Frontal cortex (tissue), 3 donors: ENCODE measurements at regions not wholly inside any gene's neighbourhood (a gene's known extent, or its start where the extent isn't known, plus 50 kb on each side); places are given as distances from the start of the nearest gene placed in this dataset.

Source experiments
- DNase-seq, 2 donors: peaks; one replicate each; pipeline ENCODE4 v3.0.0; 2012; ENCODE audit warnings: low spot score in 2 of 2
- FAIRE-seq: peaks from 2 replicates; lab custom pipeline; 2012; peaks lifted over from hg19 to GRCh38; lab: Jason Lieb, UNC
- donor health status: control.
- donor health status: control.
- donor health status: control.

DNA sequence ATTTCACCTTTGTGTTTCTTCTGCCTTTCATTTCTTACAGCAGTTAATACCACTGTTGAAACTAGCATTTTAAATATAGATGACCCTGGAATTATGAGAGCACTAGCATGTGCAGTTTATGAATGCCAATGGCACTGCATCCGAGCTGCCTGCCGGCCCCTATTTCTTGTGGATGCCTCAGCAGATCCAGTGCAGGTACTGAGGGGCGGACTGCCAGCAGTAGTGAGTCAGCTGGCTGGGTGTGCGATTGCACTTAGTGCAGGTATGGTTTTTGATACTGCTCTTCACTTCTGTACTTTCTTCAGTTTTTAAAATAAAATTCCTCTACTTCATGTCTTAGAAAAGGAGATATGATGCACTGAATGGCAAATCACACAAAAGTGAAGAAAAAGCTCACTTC, 453.0 kb downstream of the DIPK2A start:
- DNase-seq (no peak), FAIRE-seq (no peak)

DNA sequence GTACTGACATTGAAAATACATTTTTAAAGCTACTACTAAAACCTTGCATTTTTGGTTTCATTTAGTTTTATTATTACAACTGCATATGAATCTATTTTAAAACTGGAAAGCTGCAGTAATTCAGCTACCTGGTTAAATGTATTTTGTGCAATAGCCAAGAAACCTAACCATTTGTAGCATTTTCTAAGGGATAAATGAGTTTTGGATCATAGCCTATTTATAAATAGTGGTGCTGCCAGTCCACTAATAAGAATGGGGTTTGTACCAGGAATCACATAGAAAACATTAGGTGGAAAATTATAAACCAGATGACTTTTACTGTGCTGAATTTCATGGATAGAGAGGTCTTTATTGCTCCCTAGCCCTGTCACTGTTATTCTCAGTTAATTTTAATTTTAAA, 454.7 kb downstream of the DIPK2A start:
- DNase-seq (no peak), FAIRE-seq (no peak)

DNA sequence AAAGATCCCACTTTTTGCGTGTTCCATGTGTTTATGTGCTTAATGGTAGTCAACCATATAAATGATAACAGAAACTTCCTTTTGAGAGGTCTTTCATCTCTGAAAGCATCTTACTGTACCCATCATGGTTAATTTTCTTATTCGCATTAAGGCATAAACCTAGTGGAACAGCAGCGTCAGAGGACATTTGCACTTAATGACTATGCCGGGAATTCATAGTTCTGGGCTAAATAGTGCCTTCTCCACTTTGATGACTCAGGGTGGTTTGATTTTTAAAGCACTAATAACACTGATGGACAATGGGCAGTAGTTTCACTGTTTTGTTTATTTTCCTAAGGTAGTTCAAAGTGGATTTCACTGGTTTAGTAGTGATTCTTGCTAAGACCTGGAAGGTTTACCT, 455.3 kb downstream of the DIPK2A start:
- DNase-seq (no peak), FAIRE-seq (no peak)

DNA sequence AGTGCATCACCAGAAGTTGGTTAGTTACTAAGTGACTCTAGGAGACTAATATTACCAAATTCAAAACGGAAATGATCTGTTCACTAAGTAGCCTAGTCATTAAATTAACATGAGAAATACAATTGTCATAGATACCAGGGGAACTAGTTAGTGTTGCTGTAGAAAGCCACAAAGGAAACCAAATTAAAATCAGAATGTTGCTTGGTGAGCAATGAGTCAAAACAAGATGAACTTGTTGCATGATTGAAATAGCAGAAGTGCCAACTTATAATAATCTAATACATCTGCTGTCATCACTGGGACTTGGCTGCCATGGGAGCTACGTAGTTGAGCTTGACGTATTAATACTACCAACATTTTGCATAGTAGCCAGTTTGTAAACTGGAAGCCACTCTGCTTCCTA, 458.1 kb downstream of the DIPK2A start:
- FAIRE-seq: no peak
- no peak for DNase-seq

DNA sequence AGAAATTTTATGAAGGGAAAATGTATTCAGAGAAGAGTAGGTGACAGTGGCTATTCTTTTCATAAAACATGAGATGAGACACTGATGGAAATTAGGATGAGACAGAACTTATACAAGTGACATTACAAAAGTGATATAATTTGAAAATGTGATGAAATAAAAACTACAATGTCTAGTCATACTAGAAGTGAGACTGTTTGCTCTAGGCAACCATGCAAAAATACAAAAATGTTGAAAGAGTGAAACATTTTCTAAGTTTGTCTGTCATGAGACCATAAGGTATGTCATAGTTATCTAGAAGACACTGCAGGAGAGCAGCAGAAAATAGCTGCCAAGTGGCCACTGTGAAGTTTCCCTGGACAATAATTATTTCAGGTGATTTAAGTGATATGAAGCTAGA, 459.5 kb downstream of the DIPK2A start:
- no peak for DNase-seq
- FAIRE-seq: no peak

DNA sequence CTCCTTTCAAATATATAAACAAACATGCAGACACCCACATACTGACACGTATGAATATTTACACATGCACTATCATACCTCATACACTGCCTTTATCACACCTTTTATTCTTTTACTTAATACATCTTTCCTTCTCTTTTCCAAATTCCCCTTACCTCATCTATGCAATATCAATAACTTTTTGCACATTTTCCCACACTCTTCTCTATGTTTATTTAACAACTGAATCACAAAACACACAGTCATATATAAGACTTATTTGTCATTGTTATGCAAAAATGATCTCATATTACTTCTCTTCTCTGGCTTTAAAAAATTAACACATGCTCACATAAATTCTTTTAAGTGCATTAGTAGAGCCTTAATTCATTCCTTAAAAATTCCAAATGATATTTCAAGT, 461.4 kb downstream of the DIPK2A start:
- FAIRE-seq (no peak), DNase-seq (no peak)

DNA sequence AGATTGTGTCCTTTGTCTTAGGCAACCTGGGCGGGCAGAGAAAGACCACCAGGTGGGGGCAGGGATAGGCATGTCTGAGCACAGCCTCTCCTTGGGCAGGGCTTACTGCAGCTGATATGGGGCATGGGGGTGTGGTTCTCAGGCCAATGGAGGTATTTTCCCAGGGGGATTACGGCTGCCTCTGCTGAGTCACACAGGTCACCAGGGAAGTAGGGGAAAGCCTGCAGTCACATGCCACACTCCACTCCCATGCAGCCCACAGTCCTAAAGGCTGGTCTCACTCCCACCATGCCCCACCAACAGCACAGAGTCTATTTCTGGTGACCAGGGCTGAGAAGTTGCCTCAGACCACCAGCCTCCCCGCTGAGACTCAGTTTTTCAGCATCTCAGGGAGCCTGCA, 466.4 kb downstream of the DIPK2A start:
- no peak for FAIRE-seq
- DNase-seq: no peak

DNA sequence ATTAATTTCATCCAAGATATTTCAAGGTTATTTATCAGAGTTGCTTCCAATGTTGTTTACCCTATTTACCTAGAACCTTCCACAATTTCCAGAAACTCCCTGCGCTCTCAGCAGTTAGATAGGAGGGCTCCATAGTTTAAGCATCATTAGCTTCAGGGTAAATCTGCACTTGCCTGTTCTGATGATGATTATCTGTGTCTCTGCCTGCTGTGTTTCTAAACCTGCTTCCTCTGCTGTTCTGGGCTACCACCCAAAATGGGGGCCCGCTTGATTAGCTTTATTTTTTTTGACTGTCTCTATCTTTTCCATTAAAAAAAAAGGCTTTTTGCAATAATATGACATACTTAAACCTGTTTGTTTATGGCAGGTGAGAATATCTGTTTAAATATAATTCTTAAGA, 472.4 kb downstream of the DIPK2A start:
- DNase-seq (no peak), FAIRE-seq (no peak)

DNA sequence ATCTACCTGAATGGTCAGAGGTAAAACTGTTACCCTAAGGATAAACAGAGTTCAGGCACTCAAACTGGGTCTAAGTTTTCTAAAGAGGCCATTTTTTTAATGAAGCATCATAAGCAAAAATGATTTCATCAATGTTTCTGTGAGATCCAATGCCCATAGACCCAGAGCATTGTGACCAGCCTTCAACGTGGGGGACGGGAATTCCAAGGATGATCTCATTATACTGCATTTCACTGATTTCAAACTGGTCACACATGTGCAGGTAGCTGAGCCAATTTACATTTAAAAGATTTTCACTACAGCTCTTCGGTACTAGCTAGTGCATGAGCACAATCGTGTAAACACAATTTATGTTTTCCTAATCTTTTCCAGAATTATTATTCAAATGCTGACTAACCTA, 472.9 kb downstream of the DIPK2A start:
- no peak for FAIRE-seq
- DNase-seq: no peak

DNA sequence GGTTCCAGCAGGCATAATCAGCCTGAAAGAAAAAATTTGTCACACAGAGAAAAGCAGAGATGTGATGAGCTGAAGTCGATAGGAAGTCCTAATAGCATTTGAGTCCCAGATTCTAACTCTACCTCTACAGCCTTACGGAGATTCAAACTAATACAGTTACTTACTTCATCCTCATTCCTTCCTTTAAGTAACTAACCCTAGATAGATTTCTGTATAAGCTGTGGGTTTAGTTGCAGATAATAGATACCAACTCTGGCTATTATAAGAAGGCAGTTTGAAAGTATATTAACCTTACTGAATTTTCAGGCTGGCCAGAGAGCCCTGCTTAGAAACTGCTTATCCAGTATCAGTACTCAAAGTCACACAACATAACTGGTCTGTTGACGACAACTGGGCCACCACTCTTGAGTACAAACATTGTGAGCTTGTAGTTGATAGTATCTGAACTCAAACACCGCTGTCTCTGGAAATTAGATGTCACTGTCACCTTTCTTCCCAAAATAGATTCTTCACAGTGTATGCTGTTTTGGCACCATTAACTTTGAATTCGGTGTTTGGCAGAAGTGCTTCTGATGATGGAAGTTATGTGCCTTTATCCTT, 484.3 kb downstream of the DIPK2A start:
- FAIRE-seq (no peak), DNase-seq (no peak)

DNA sequence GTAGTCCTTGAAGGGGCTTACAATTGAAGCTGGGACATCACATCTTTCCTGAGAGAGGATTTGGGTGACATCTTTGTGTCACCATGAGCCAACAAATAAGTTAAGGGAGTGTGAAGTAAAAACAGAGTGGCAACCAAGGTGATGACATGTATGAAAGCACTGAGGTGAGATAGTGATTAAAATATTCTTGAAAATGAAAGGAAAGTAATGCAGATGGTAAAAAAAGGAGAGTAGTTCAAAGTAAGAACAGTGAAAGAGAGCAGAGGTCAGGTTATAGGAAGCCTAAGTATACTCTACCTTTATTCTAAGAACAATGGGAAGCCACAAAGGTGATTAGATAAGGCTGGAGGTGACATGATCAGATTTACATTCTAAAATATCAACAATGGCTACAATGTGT, 486.1 kb downstream of the DIPK2A start:
- FAIRE-seq (no peak), DNase-seq (no peak)

DNA sequence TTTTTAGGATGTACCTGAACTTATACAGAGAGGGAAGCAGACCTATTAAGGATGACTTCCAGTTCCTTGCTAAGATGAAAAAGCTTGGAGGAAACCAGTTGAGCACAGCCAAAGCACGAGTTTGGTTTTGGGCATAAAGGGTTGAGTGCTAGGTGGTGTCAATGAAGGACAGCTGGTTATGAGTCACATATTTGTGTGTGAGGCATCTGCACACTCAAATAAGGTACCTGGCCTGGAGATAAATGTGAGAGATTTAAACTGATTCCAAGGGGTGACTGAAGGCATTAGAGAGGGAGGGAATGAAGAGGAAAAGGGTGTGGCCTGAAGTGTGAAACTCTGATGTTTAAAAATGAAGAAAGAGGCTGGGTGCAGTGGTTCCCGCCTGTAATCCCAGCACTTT, 486.7 kb downstream of the DIPK2A start:
- FAIRE-seq: no peak
- DNase-seq: no peak

DNA sequence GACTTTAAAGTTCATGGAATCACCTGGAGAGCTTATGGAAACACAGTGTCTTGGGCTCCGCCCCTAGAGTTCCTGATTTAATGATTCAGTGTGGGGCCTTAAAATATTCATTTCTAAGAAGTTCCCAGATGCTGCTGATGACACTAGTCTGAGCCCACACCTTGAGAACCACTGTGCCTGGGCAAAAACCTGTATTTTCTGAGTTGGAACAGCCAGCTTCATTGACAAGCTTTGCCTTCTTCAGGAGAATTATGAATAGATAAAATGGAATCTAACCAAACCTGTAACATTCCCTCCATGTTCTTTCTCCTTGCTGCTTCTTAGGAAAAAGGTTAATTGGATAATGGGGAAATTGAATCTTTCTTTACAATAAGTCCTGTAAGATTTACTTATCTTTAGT, 490.7 kb downstream of the DIPK2A start:
- DNase-seq: no peak

DNA sequence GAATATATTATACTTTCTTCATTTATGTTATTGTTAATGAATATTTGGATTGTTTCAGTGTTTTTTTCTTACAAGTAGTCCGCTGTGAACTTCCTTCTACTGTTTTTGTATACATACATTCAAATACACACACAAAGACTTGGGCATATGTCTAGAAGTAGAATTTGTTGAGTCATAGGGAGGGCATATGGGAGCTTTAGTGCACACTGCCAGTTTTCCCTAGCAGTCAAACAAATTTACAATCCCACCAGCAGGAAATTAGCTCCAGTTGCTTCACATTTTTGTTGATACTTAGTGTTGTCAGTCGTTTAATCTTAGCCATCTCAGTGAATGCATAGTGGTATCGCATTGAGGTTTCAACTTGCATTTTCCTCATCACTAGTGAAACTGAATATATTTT, 492.3 kb downstream of the DIPK2A start:
- FAIRE-seq: no peak

More for the DNA sequence above, 490.7 kb downstream of the DIPK2A start:
- no peak for FAIRE-seq

DNA sequence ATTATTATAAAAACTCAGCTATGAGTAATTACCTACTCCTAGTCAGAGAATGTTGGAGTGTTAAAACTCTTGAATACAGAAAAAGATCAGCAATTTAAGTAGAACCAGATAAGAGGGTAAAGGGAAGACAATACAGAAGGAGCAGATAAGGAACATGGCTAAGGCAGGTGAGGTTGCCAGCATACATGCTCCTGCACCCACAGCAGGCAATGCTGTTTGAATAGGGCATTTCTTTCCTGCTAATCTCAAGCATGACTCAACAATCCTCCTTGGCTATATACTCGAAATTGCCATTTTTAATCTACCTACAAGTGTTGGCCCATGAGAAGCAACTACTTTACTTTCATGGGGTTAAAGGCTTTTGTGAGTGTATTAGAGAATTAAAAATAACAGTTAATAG, 494.5 kb downstream of the DIPK2A start:
- FAIRE-seq: no peak
- DNase-seq: no peak

More for the DNA sequence above, 492.3 kb downstream of the DIPK2A start:
- no peak for DNase-seq

DNA sequence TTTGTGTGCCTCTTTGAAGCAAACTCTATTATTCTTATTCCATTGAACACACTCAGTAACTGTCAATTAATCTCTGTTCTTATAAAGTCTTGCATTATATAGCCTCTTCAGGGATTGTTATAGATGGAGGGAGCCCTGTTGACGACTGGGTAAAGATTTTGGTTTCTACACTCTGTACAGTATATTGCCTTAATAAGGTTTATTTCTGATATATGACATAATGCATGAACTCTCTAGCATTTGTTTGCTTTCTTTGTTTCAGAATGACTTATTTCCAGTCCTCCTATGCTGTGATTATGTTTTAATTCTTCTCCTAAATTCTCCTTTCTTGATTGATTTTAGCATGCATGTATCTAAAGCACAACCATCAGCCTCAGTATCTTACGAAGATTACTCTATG, 494.9 kb downstream of the DIPK2A start:
- FAIRE-seq: no peak
- no peak for DNase-seq

DNA sequence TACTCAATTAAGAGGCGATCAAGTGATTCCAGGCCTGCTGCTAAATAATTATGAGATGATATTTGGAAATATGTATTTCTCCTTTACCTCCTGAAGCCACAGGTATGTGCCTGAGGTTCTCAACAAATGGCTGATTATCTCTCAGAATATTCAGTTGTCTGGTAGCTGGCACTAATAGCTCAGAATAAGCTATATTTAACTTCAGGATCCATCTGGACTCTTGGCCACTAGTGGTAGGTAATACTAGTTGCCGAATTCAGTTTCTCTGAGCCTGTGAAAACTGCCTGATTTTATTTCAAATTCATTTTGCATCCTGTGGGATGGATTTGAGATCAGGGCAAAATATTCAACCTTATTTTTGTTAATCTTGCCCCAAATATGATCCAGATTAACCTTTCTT, 499.0 kb downstream of the DIPK2A start:
- no peak for DNase-seq
- FAIRE-seq: no peak

DNA sequence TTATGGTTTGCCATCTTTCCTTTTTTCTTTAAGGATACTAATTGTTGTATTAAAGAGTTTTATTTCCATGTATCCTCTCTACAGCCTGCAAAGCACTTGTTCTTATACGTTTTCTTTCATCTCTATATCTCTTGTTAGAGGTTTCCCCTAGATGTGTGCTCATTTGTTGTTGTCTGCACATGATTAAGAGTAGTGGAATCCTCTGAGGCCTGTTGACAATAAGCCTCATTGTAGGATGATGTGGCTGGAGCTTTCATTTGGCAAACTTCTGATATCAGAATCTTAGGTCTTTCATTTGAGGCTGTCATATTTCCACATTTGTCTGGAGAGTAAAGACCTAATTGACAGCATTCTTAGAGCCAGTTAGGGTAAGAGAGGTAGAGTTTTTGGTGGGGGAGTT, 506.0 kb downstream of the DIPK2A start:
- no peak for DNase-seq
- no peak for FAIRE-seq

DNA sequence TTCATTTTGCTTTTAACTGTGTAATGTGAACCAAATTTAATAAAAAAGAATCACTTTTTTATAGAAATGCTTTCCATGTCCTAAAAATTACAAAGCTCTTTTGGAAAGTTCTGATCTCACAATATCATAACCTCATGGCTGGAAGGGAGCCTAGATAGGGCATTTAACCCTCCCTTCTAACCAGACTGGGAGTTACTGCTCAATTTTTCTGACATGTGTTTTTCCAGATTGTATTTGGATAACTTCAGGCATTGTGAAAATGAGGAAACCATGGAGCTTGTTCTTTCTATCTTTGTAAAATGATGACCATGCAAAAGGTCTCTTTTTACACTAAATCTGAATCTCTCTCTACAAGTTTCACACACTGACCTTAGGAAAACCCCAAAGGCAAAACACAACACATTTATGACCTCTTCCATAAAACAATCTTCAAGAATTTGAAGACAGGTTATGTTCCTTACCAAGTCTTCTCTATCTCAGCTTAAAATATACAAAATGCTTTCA, 508.8 kb downstream of the DIPK2A start:
- FAIRE-seq (no peak), DNase-seq (no peak)

DNA sequence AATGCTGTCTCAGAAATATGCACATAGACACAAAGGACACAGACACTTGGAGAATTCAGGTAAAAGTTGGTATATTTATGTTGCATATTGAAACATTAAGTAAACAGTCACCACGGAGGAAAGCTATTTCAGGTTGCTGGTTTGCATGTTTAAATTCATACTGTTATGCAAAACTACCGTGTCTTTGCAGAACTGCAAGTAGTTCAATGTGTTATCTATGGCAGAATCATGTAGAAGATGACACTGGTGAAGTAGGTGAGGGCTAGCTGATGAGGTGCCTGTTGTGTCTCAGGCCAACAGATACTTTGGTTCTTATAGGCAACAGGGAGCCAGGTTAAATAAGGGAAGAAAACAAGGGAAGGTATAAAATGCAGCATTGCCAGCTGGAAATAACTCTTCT, 511.3 kb downstream of the DIPK2A start:
- DNase-seq: no peak
- no peak for FAIRE-seq

DNA sequence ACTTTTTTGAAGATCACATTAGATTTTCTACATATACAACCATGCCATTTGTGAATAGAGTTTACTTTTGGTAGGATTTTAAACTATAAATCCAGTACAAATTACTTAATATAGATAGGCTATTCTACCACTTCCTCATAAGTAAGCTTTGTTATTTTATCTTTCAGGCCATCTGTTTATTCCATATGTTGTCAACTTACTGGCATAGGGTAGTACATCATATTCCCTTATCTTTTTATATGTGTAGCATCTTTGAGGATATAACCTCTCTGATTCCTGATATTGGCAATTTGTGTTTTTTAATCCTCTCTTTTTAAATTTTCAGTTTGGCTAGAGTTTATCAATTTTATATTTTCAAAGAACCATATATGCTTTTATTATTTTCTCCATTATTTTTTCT, 515.4 kb downstream of the DIPK2A start:
- DNase-seq (no peak), FAIRE-seq (no peak)

DNA sequence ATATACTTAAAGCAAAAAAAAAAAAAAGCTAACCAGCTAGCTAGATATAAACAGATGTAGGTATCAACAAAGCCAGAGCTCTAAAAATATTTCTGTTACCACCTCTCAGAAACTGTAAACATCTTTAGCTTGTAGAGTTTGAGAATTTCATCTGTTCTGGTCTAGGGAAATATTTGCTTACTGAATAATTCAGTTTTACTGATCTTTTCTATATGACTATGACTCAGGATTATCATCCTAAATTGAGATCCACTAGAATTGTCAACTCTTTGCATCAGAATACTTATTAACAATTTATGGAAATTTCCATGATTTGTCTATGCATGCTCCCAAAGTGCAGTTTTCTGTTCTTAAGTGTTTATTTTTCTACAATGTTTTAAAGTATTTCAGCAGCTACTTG, 517.3 kb downstream of the DIPK2A start:
- DNase-seq (no peak), FAIRE-seq (no peak)

DNA sequence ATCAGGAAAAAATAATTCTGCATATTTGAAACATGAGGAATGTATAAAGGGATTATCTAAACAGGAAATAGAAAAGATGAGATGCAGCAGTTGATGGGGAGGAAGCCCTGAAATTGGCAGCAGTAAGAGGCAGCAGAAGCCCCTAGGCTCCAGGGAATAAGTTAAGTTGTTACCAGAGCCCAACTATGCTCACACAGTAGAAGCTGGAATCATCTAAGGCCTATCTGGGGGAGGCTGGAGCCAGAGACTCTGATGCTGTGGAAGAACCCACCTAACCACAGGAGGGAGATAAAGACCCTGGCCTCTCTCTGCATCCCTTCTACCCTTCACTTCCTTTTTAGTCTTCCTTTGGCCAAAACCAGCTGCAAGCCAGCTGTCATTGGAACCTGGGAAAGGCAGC, 519.7 kb downstream of the DIPK2A start:
- FAIRE-seq (no peak), DNase-seq (no peak)
